SK-N-MC (cell line): ENCODE measurements at regions not wholly inside any gene's neighbourhood (a gene's known extent, or its start where the extent isn't known, plus 50 kb on each side); places are given as distances from the start of the nearest gene placed in this dataset.

Experiments used
- EZH2 ChIP-seq: fragments of 200-600 bp; sonication (generic); IDR thresholded peaks from one replicate; pipeline ENCODE4 v1.6.1; 2017; ENCODE audit warnings: antibody characterized with exemption
- POLR2AphosphoS5 ChIP-seq: IDR thresholded peaks from 2 replicates; pipeline ENCODE4 v1.6.1; 2012; ENCODE audit warnings: mild to moderate bottlenecking, low read depth, low read length, borderline replicate concordance

DNA sequence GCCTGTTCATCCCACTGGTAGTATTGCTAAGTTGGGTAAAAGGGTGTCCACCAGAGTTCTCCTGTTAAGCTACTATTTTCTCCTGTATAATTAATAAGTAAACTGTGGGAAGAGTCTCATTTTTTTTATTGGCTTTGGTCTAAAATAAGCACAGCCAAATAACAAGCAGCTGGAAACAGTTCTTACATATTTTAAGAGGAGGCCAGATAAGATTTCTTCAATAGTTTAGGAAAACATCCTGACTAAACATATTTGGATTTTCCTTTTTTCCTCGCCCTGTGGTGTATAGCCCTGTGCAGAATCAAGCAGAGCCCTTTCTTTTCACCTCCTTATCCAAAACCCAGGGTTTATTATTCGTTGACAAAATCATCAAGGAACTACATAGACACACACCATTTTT is 122.2 kb upstream of the ZNF608 start:
- no peak for TF ChIP-seq POLR2AphosphoS5
- no peak for TF ChIP-seq EZH2
